SK-N-MC (cell line): ENCODE measurements at regions not wholly inside any gene's neighbourhood (a gene's known extent, or its start where the extent isn't known, plus 50 kb on each side); places are given as distances from the start of the nearest gene placed in this dataset.

Source experiments
- EZH2 ChIP-seq: fragments of 200-600 bp; sonication (generic); IDR thresholded peaks from one replicate; pipeline ENCODE4 v1.6.1; 2017; ENCODE audit warnings: antibody characterized with exemption
- POLR2AphosphoS5 ChIP-seq: IDR thresholded peaks from 2 replicates; pipeline ENCODE4 v1.6.1; 2012; ENCODE audit warnings: mild to moderate bottlenecking, low read depth, low read length, borderline replicate concordance

- TF ChIP-seq EZH2 (no peak), POLR2AphosphoS5 (no peak)
These were observed 106.8 kb upstream of the PREP start for GRCh38 chr6:105509506-105510331.
